ENCODE measurements at regions not wholly inside any gene's neighbourhood (a gene's known extent, or its start where the extent isn't known, plus 50 kb on each side); places are given as distances from the start of the nearest gene placed in this dataset.
"Not testable (repeated sequence)": the region's sequence is repeated elsewhere in the genome, so short reads cannot be mapped to it uniquely, and the experiment has no call there.

GRCh38 chr6:168799067-168799466 is 358.1 kb downstream of the SMOC2 start:
- DNase-seq = no peak

- DNase-seq = no peak
Observed at GRCh38 chr6:168796106-168796505, 355.1 kb downstream of the SMOC2 start.

GRCh38 chr6:168795611-168796010 is 354.6 kb downstream of the SMOC2 start:
- not testable (repeated sequence) for DNase-seq

GRCh38 chr6:168794491-168794890 is 353.5 kb downstream of the SMOC2 start:
- no peak for DNase-seq

- no peak for DNase-seq
Observed at GRCh38 chr6:168793649-168794048, 352.7 kb downstream of the SMOC2 start.

- no peak for DNase-seq
Observed at GRCh38 chr6:168791917-168792316, 350.9 kb downstream of the SMOC2 start.

- DNase-seq = no peak
Observed at GRCh38 chr6:168789699-168790098, 348.7 kb downstream of the SMOC2 start.

GRCh38 chr6:168785720-168786511 is 344.9 kb downstream of the SMOC2 start:
- DNase-seq = no peak

GRCh38 chr6:168784426-168784825 is 343.4 kb downstream of the SMOC2 start:
- DNase-seq = no peak

GRCh38 chr6:168783720-168784119 is 342.7 kb downstream of the SMOC2 start:
- no peak for DNase-seq

- peak; percentile 49 for DNase-seq
Observed at GRCh38 chr6:168782187-168782751, 341.3 kb downstream of the SMOC2 start.

GRCh38 chr6:168778201-168778600 is 337.2 kb downstream of the SMOC2 start:
- DNase-seq = no peak

- no peak for DNase-seq
Observed at GRCh38 chr6:168774381-168774780, 333.4 kb downstream of the SMOC2 start.

- DNase-seq = no peak
Observed at GRCh38 chr6:168773788-168774187, 332.8 kb downstream of the SMOC2 start.

GRCh38 chr6:168765752-168766151 is 324.8 kb downstream of the SMOC2 start:
- DNase-seq = no peak

GRCh38 chr6:168756009-168756634 is 315.1 kb downstream of the SMOC2 start:
- no peak for DNase-seq

GRCh38 chr6:168746643-168747042 is 305.7 kb downstream of the SMOC2 start:
- no peak for DNase-seq

- DNase-seq = no peak
Observed at GRCh38 chr6:168746013-168746412, 305.0 kb downstream of the SMOC2 start.

- DNase-seq = no peak
Observed at GRCh38 chr6:168744861-168745260, 303.9 kb downstream of the SMOC2 start.

- no peak for DNase-seq
Observed at GRCh38 chr6:168741942-168742782, 301.2 kb downstream of the SMOC2 start.

- DNase-seq = no peak
Observed at GRCh38 chr6:168741305-168741704, 300.3 kb downstream of the SMOC2 start.

- no peak for DNase-seq
Observed at GRCh38 chr6:168739381-168739780, 298.4 kb downstream of the SMOC2 start.

- no peak for DNase-seq
Observed at GRCh38 chr6:168737481-168737880, 296.5 kb downstream of the SMOC2 start.
